Subcutaneous abdominal adipose tissue (tissue), 5 donors: ENCODE measurements at regions not wholly inside any gene's neighbourhood (a gene's known extent, or its start where the extent isn't known, plus 50 kb on each side); places are given as distances from the start of the nearest gene placed in this dataset.

Experiments used
- H3K27ac ChIP-seq: one replicate; pipeline ENCODE4 v1.7.0; 2013; ENCODE audit warnings: low read depth, mild to moderate bottlenecking, inconsistent platforms, low read length, moderate library complexity
- H3K27me3 ChIP-seq, 5 donors: one replicate each; pipeline ENCODE4 v1.7.0; 2013; ENCODE audit warnings: low read length in 5 of 5, inconsistent platforms in 1 of 5; ENCODE audit not compliant: control insufficient read depth in 5 of 5, insufficient read depth in 4 of 5
- H3K36me3 ChIP-seq, 5 donors: one replicate each; pipeline ENCODE4 v1.7.0; 2013; ENCODE audit warnings: low read length in 5 of 5; ENCODE audit not compliant: control insufficient read depth in 5 of 5, insufficient read depth in 5 of 5
- H3K4me1 ChIP-seq, 5 donors: one replicate each; pipeline ENCODE4 v1.7.0; 2013; ENCODE audit warnings: low read length in 5 of 5, mild to moderate bottlenecking in 3 of 5, moderate library complexity in 1 of 5; ENCODE audit not compliant: control insufficient read depth in 5 of 5, insufficient read depth in 5 of 5
- H3K4me3 ChIP-seq, 5 donors: one replicate each; pipeline ENCODE4 v1.7.0; 2013; ENCODE audit warnings: low read length in 5 of 5, low read depth in 1 of 5
- H3K9ac ChIP-seq, 5 donors: one replicate each; pipeline ENCODE4 v1.7.0; 2013; ENCODE audit warnings: low read length in 5 of 5, mild to moderate bottlenecking in 4 of 5, moderate library complexity in 3 of 5
- H3K9me3 ChIP-seq, 5 donors: one replicate each; pipeline ENCODE4 v1.7.0; 2013; ENCODE audit warnings: low read length in 5 of 5; ENCODE audit not compliant: control insufficient read depth in 5 of 5
- donor health status: healthy.
- donor health status: healthy.
- donor health status: healthy.
- donor health status: healthy.
- donor health status: healthy.

- H3K4me3 ChIP-seq = no peak overlapping the region
- no peaks in the 10 kb centered on the region for H3K9me3 ChIP-seq
- no peaks in the 10 kb centered on the region for H3K36me3 ChIP-seq
- H3K4me1 ChIP-seq = no peaks in the 10 kb centered on the region
- peaks cover 0 to 4% (median 0%) of the 10 kb centered on the region in 5 donors for H3K27me3 ChIP-seq
- H3K27ac ChIP-seq = no peak overlapping the region
- no peak overlapping the region for H3K9ac ChIP-seq
These were observed 366.9 kb upstream of the HNRNPA3 start for GRCh38 chr2:176845718-176846117.

- Histone ChIP-seq H3K9ac (no peak overlapping the region), H3K27me3 (peaks cover 0 to 4% (median 0%) of the 10 kb centered on the region in 5 donors), H3K4me1 (no peaks in the 10 kb centered on the region), H3K36me3 (no peaks in the 10 kb centered on the region), H3K4me3 (no peak overlapping the region), H3K9me3 (no peaks in the 10 kb centered on the region), H3K27ac (no peak overlapping the region)
These were observed 365.0 kb upstream of the HNRNPA3 start for GRCh38 chr2:176847575-176847974.

- H3K36me3 ChIP-seq = no peaks in the 10 kb centered on the region
- H3K4me1 ChIP-seq = no peaks in the 10 kb centered on the region
- H3K27me3 ChIP-seq = peaks cover 0 to 4% (median 0%) of the 10 kb centered on the region in 5 donors
- no peak overlapping the region for H3K27ac ChIP-seq
- no peak overlapping the region for H3K9ac ChIP-seq
- H3K9me3 ChIP-seq = no peaks in the 10 kb centered on the region
- H3K4me3 ChIP-seq = no peak overlapping the region
These were observed 363.8 kb upstream of the HNRNPA3 start for GRCh38 chr2:176848844-176849243.

- H3K27me3 ChIP-seq = no peaks in the 10 kb centered on the region
- no peaks in the 10 kb centered on the region for H3K36me3 ChIP-seq
- H3K4me1 ChIP-seq = no peaks in the 10 kb centered on the region
- H3K9ac ChIP-seq = no peak overlapping the region
- H3K9me3 ChIP-seq = no peaks in the 10 kb centered on the region
- H3K27ac ChIP-seq = no peak overlapping the region
- H3K4me3 ChIP-seq = no peak overlapping the region
These were observed 361.2 kb upstream of the HNRNPA3 start for GRCh38 chr2:176851200-176851888.

GRCh38 chr2:176851889-176852483 is 360.6 kb upstream of the HNRNPA3 start:
- Histone ChIP-seq H3K27me3 (no peaks in the 10 kb centered on the region), H3K9me3 (no peaks in the 10 kb centered on the region), H3K27ac (no peak overlapping the region), H3K36me3 (no peaks in the 10 kb centered on the region), H3K4me1 (no peaks in the 10 kb centered on the region), H3K9ac (no peak overlapping the region), H3K4me3 (no peak overlapping the region)

GRCh38 chr2:176852667-176853066 is 359.9 kb upstream of the HNRNPA3 start:
- no peaks in the 10 kb centered on the region for H3K9me3 ChIP-seq
- H3K27ac ChIP-seq = no peak overlapping the region
- no peaks in the 10 kb centered on the region for H3K27me3 ChIP-seq
- no peak overlapping the region for H3K9ac ChIP-seq
- H3K36me3 ChIP-seq = no peaks in the 10 kb centered on the region
- H3K4me3 ChIP-seq = no peak overlapping the region
- H3K4me1 ChIP-seq = no peaks in the 10 kb centered on the region

GRCh38 chr2:176854062-176854461 is 358.5 kb upstream of the HNRNPA3 start:
- Histone ChIP-seq H3K4me3 (no peak overlapping the region), H3K9ac (no peak overlapping the region), H3K27ac (no peak overlapping the region), H3K36me3 (no peaks in the 10 kb centered on the region), H3K9me3 (no peaks in the 10 kb centered on the region), H3K4me1 (no peaks in the 10 kb centered on the region), H3K27me3 (no peaks in the 10 kb centered on the region)

GRCh38 chr2:176854878-176855277 is 357.7 kb upstream of the HNRNPA3 start:
- Histone ChIP-seq H3K27ac (no peak overlapping the region), H3K4me1 (no peaks in the 10 kb centered on the region), H3K4me3 (no peak overlapping the region), H3K27me3 (no peaks in the 10 kb centered on the region), H3K36me3 (no peaks in the 10 kb centered on the region), H3K9me3 (no peaks in the 10 kb centered on the region), H3K9ac (no peak overlapping the region)

GRCh38 chr2:176856683-176857082 is 355.9 kb upstream of the HNRNPA3 start:
- Histone ChIP-seq H3K27ac (no peak overlapping the region), H3K9ac (no peak overlapping the region), H3K4me1 (no peaks in the 10 kb centered on the region), H3K4me3 (no peak overlapping the region), H3K27me3 (no peaks in the 10 kb centered on the region), H3K36me3 (no peaks in the 10 kb centered on the region), H3K9me3 (no peaks in the 10 kb centered on the region)

GRCh38 chr2:176865336-176865735 is 347.3 kb upstream of the HNRNPA3 start:
- Histone ChIP-seq H3K27ac (no peak overlapping the region), H3K27me3 (no peaks in the 10 kb centered on the region), H3K36me3 (no peaks in the 10 kb centered on the region), H3K9ac (no peak overlapping the region), H3K4me1 (no peaks in the 10 kb centered on the region), H3K9me3 (no peaks in the 10 kb centered on the region), H3K4me3 (no peak overlapping the region)
